Ascending aorta (tissue), 2 donors: ENCODE measurements at regions not wholly inside any gene's neighbourhood (a gene's known extent, or its start where the extent isn't known, plus 50 kb on each side); places are given as distances from the start of the nearest gene placed in this dataset.

Source experiments
- DNase-seq, 2 donors: peaks; one replicate each; pipeline ENCODE4 v3.0.0-alpha.2; 2019; ENCODE audit warnings: low spot score in 2 of 2
- H3K27ac ChIP-seq, 2 donors: fragments of 200-600 bp; sonication (generic); one replicate each; pipeline ENCODE4 v1.5.1; 2016 to 2017; ENCODE audit warnings: mild to moderate bottlenecking in 1 of 2
- H3K27me3 ChIP-seq: fragments of 200-600 bp; sonication (generic); one replicate; pipeline ENCODE4 v1.5.1; 2017
- H3K36me3 ChIP-seq, 2 donors: fragments of 200-600 bp; sonication (generic); one replicate each; pipeline ENCODE4 v1.5.1; 2016
- H3K4me1 ChIP-seq, 2 donors: fragments of 200-600 bp; sonication (generic); one replicate each; pipeline ENCODE4 v1.5.1; 2016 to 2017; ENCODE audit warnings: mild to moderate bottlenecking in 1 of 2
- H3K4me3 ChIP-seq, 2 donors: fragments of 200-600 bp; sonication (generic); one replicate each; pipeline ENCODE4 v1.5.1; 2016 to 2017; ENCODE audit warnings: mild to moderate bottlenecking in 1 of 2
- H3K9me3 ChIP-seq, 2 donors: fragments of 200-600 bp; sonication (generic); one replicate each; pipeline ENCODE4 v1.5.1; 2016
- CTCF ChIP-seq, 3 experiments: fragments of 200-600 bp in 2 of 3; fragments of 450-650 bp in 1 of 3; sonication (generic) in 2 of 3; IDR thresholded peaks; one replicate each; pipeline ENCODE4 v1.5.1; 2016 to 2019; ENCODE audit warnings: antibody characterized with exemption in 3 of 3, mild to moderate bottlenecking in 1 of 3, moderate library complexity in 1 of 3
- intact Hi-C: fragments of 100-400 bp; cut with DNase I; formaldehyde crosslinking; loops from one replicate; pipeline ENCODE4 v1.15.1; 2023

GRCh38 chr2:8235419-8235818 is 446.4 kb upstream of the ID2 start:
- no peaks in the 10 kb centered on the region for H3K9me3 ChIP-seq
- DNase-seq, result no peak
- intact Hi-C loops, result no loop called here
- no peak overlapping the region for H3K4me3 ChIP-seq
- no peak for TF ChIP-seq CTCF (IDR thresholded peaks at IDR 0.05)
- H3K27ac ChIP-seq, result no peak overlapping the region
- peaks cover 0 to 3% of the 10 kb centered on the region in 2 donors for H3K4me1 ChIP-seq
- no peaks in the 10 kb centered on the region for H3K36me3 ChIP-seq
- no peaks in the 10 kb centered on the region for H3K27me3 ChIP-seq

GRCh38 chr2:8236391-8236790 is 445.5 kb upstream of the ID2 start:
- intact Hi-C loops, result no loop called here
- Histone ChIP-seq H3K27ac (no peak overlapping the region), H3K9me3 (no peaks in the 10 kb centered on the region), H3K36me3 (no peaks in the 10 kb centered on the region), H3K27me3 (no peaks in the 10 kb centered on the region), H3K4me3 (no peak overlapping the region), H3K4me1 (peaks cover 0 to 3% of the 10 kb centered on the region in 2 donors)
- no peak for DNase-seq
- no peak for TF ChIP-seq CTCF (IDR thresholded peaks at IDR 0.05)

- Histone ChIP-seq H3K27ac (no peak overlapping the region), H3K36me3 (no peaks in the 10 kb centered on the region), H3K27me3 (no peaks in the 10 kb centered on the region), H3K4me3 (no peak overlapping the region), H3K9me3 (no peaks in the 10 kb centered on the region), H3K4me1 (peaks cover 0 to 3% of the 10 kb centered on the region in 2 donors)
- intact Hi-C loops, result no loop called here
- no peak for TF ChIP-seq CTCF (IDR thresholded peaks at IDR 0.05)
- no peak for DNase-seq
These were observed 443.2 kb upstream of the ID2 start for GRCh38 chr2:8238521-8239230.

DNA sequence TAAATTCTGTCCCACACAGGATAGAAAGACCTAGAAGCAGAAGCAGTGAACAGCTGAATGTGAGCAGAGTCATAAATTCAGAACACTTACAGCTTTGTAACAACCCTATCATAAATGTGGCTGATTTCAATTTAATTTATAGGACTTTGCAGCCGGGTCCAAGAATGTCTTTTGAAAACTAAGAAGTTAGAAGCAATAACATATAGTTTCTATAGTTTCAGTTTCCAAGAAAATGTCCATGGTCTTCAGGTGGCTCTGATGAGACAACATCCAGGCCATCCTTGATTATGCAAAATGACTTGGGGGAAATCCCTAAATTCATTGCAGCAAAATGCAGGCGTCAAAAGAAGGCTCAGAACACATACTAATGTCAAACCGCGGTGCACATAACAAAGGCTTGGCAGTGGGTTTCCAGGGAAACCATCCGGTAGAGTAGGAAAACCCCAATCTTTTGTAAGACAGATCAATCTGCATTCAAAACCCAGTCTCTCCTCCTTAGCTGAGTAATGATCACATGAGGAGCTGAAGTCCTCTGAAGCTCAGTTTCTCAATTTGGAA is 442.2 kb upstream of the ID2 start:
- peaks cover 0 to 3% of the 10 kb centered on the region in 2 donors for H3K4me1 ChIP-seq
- intact Hi-C loops, result no loop called here
- H3K27ac ChIP-seq, result no peak overlapping the region
- no peak for DNase-seq
- H3K9me3 ChIP-seq, result no peaks in the 10 kb centered on the region
- H3K4me3 ChIP-seq, result no peak overlapping the region
- no peaks in the 10 kb centered on the region for H3K36me3 ChIP-seq
- no peak for TF ChIP-seq CTCF (IDR thresholded peaks at IDR 0.05)
- no peaks in the 10 kb centered on the region for H3K27me3 ChIP-seq

DNA sequence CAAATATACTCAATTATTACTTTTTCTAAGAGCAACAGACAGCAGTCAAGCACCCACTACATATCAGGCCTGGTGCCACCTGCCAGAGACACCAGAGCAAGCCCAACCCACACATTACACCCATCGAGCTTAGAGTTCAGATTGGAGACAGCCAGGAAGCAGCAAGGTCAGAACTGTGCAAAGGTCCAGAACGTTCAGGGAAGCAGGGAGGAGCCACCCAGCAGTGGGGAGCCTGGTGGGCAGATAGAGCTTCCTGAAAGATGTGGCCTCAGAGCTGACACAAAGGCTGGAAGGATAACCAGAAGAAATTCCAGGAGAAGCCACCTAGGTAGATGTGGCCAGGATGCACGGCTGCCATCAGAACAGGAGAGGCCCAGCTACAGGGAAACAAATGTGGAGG is 440.5 kb upstream of the ID2 start:
- no peak for TF ChIP-seq CTCF (IDR thresholded peaks at IDR 0.05)
- intact Hi-C loops, result no loop called here
- no peak for DNase-seq

More for the DNA sequence above, 440.5 kb upstream of the ID2 start:
- Histone ChIP-seq H3K27me3 (no peaks in the 10 kb centered on the region), H3K4me3 (no peak overlapping the region), H3K36me3 (no peaks in the 10 kb centered on the region), H3K9me3 (no peaks in the 10 kb centered on the region), H3K4me1 (peaks cover 0 to 3% of the 10 kb centered on the region in 2 donors), H3K27ac (no peak overlapping the region)
